ENCODE measurements at regions not wholly inside any gene's neighbourhood (a gene's known extent, or its start where the extent isn't known, plus 50 kb on each side); places are given as distances from the start of the nearest gene placed in this dataset.

DNA sequence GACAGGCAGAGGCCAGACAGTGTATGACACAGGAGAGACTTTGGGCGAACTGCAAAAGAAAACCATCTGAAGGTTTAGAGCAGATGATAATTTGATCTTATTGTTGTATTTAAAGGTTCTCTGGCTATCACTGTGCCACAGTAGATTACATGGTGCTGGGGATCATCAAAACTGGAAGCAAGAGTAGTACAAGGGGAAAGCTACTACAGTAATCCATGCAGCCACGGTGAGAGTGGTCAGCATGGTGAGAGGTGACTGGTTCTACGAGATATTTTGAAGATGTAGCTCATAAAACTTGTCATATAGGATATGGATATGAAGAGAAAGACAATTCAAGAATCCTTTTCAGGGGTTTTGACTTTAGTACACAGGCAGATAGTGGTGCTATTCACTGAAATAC, 194.8 kb upstream of the GULP1 start:
- TF ChIP-seq EZH2 (IDR thresholded peaks at IDR 0.05) = no peak
- no peak for TF ChIP-seq POLR2AphosphoS5 (IDR thresholded peaks at IDR 0.05; ENCODE audit: borderline replicate concordance, low read depth, low read length)
- no peak for TF ChIP-seq FOXP2 (optimal IDR thresholded peaks at IDR 0.05; ENCODE audit: control extremely low read depth, extremely low read length, insufficient read depth)
